ENCODE measurements at regions not wholly inside any gene's neighbourhood (a gene's known extent, or its start where the extent isn't known, plus 50 kb on each side); places are given as distances from the start of the nearest gene placed in this dataset.

- dilution Hi-C loops (cut with MboI; ENCODE audit: extremely low pct_ligation_motif_present, low sequenced_read_pairs), result no loop called here
These were observed 242.1 kb upstream of the ZNF462 start for GRCh38 chr9:106620866-106621265.

More at GRCh38 chr9:106620866-106621265, 242.1 kb upstream of the ZNF462 start:
- no peaks in the 10 kb centered on the region for H3K9me3 ChIP-seq (replicated peaks; ENCODE audit: control insufficient read depth, insufficient read depth, low read length)
- no peak overlapping the region for H3K4me2 ChIP-seq (ENCODE audit: insufficient read depth, low read length)
- no peak overlapping the region for H3K9ac ChIP-seq (replicated peaks; ENCODE audit: extremely low read depth, insufficient read depth, low read length)
- no peaks in the 10 kb centered on the region for H4K20me1 ChIP-seq (replicated peaks; ENCODE audit: control insufficient read depth, extremely low read depth, insufficient read depth, low read length)
- POLR2A ChIA-PET, result no interaction called here
- CTCF ChIA-PET, result no interaction called here
- no TSS peak for BruUV-seq (replicated peaks)
- FAIRE-seq (no peak), DNase-seq (ENCODE audit: low read depth, low spot score) (no peak)
- H3K27me3 ChIP-seq (ENCODE audit: control insufficient read depth in 2 of 2, insufficient read depth in 2 of 2, low read length in 2 of 2), result no peaks in the 10 kb centered on the region
- intact Hi-C loops (cut with micrococcal nuclease), result no loop called here
- H3K4me1 ChIP-seq (ENCODE audit: control insufficient read depth, extremely low read depth, insufficient read depth, low read length), result no peaks in the 10 kb centered on the region
- TF ChIP-seq JUN (IDR thresholded peaks at IDR 0.05; ENCODE audit: borderline replicate concordance, insufficient read depth, insufficient read length, low read depth) (no peak), EZH2 (IDR thresholded peaks at IDR 0.05; ENCODE audit: borderline replicate concordance, low read depth, low read length, severe bottlenecking) (no peak), GATA2 (IDR thresholded peaks at IDR 0.05; ENCODE audit: insufficient read depth, insufficient read length, low read depth, low read length) (no peak), POLR2AphosphoS5 (IDR thresholded peaks at IDR 0.05; ENCODE audit: insufficient read depth, low read depth, low read length) (no peak), FOS (IDR thresholded peaks at IDR 0.05; ENCODE audit: borderline replicate concordance, insufficient read depth, low read length) (no peak), MYC (IDR thresholded peaks at IDR 0.05; ENCODE audit: low read depth, low read length) (no peak), MAX (IDR thresholded peaks at IDR 0.05; ENCODE audit: insufficient read depth, insufficient read length) (no peak), POLR2A (IDR thresholded peaks at IDR 0.05; ENCODE audit: low read depth, low read length) (no peak)
- TF ChIP-seq, protein P1, sequence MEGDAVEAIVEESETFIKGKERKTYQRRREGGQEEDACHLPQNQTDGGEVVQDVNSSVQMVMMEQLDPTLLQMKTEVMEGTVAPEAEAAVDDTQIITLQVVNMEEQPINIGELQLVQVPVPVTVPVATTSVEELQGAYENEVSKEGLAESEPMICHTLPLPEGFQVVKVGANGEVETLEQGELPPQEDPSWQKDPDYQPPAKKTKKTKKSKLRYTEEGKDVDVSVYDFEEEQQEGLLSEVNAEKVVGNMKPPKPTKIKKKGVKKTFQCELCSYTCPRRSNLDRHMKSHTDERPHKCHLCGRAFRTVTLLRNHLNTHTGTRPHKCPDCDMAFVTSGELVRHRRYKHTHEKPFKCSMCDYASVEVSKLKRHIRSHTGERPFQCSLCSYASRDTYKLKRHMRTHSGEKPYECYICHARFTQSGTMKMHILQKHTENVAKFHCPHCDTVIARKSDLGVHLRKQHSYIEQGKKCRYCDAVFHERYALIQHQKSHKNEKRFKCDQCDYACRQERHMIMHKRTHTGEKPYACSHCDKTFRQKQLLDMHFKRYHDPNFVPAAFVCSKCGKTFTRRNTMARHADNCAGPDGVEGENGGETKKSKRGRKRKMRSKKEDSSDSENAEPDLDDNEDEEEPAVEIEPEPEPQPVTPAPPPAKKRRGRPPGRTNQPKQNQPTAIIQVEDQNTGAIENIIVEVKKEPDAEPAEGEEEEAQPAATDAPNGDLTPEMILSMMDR (IDR thresholded peaks at IDR 0.05; ENCODE audit: extremely low read depth in 1 of 2, insufficient read depth in 1 of 2, low read depth in 1 of 2, low read length in 2 of 2), result no peak
- no peak overlapping the region for H3K4me3 ChIP-seq (replicated peaks in 1 of 3; ENCODE audit: insufficient read depth in 1 of 3, low read depth in 1 of 3, low read length in 3 of 3)
- H3K9me1 ChIP-seq (replicated peaks; ENCODE audit: control insufficient read depth, extremely low read depth, insufficient read depth, low read length), result no peaks in the 10 kb centered on the region
- no peaks in the 10 kb centered on the region for H3K36me3 ChIP-seq (ENCODE audit: control insufficient read depth in 2 of 2, extremely low read depth in 1 of 2, insufficient read depth in 2 of 2, low read length in 2 of 2)
- H2AFZ ChIP-seq (ENCODE audit: low read depth, low read length), result no peak overlapping the region
- no peaks in the 10 kb centered on the region for H3K79me2 ChIP-seq (ENCODE audit: control insufficient read depth, insufficient read depth, low read length)
- no peak overlapping the region for H3K27ac ChIP-seq (ENCODE audit: insufficient read depth, low read depth, low read length)
